Left ventricle myocardium inferior (tissue), 1 donor: ENCODE measurements at regions not wholly inside any gene's neighbourhood (a gene's known extent, or its start where the extent isn't known, plus 50 kb on each side); places are given as distances from the start of the nearest gene placed in this dataset.

Source experiments
- DNase-seq: peaks from one replicate; pipeline ENCODE4 v3.0.0-alpha.2; 2020
- H3K27ac ChIP-seq: fragments of 200-600 bp; replicated peaks from 2 replicates; pipeline ENCODE4 v1.8.0; 2021
- H3K27me3 ChIP-seq: fragments of 200-600 bp; 2 replicates; pipeline ENCODE4 v1.8.0; 2021; ENCODE audit warnings: low read depth
- H3K36me3 ChIP-seq: fragments of 200-600 bp; 2 replicates; pipeline ENCODE4 v1.8.0; 2021
- H3K4me1 ChIP-seq: fragments of 200-600 bp; 2 replicates; pipeline ENCODE4 v1.8.0; 2021
- H3K4me3 ChIP-seq: fragments of 200-600 bp; 2 replicates; pipeline ENCODE4 v1.8.0; 2021; ENCODE audit warnings: mild to moderate bottlenecking, moderate library complexity
- H3K9me3 ChIP-seq: fragments of 200-600 bp; replicated peaks from 2 replicates; pipeline ENCODE4 v1.8.0; 2021
- intact Hi-C: fragments of 100-400 bp; cut with micrococcal nuclease; formaldehyde crosslinking; loops from one replicate; pipeline ENCODE4 v1.11.0; 2022
- TF ChIP-seq, protein P1 (sequence below): fragments of 200-600 bp; IDR thresholded peaks from 2 replicates; pipeline ENCODE4 v1.8.0; 2021; ENCODE audit warnings: antibody characterized with exemption, mild to moderate bottlenecking, borderline replicate concordance
- donor health status: DM: no; HTN: yes; CAD: no; lungs with severe emphysema.

DNA sequence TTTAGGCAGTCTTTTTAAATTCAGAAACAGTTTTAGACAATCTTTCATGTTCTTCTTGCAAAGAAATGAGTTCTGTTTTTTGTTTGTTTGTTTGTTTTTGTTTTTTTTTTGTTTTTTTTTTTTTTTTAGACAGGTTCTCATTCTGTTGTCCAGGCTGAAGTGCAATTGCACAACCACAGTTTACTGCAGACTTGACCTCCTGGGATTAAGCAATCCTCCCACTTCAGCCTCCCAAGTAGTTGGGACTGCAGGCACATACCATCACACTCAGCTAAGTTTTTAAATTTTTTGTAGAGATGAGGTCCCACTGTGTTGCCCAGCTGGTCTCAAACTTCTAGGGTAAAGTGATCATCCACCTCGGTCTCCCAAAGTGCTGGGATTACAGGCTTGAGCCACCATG lies 96.2 kb downstream of the OTOR start:
- Histone ChIP-seq H3K36me3 (no peaks in the 10 kb centered on the region), H3K4me3 (no peak overlapping the region), H3K27ac (no peak overlapping the region), H3K27me3 (no peaks in the 10 kb centered on the region), H3K9me3 (no peaks in the 10 kb centered on the region), H3K4me1 (no peaks in the 10 kb centered on the region)
- no peak for DNase-seq
- intact Hi-C loops = no loop called here
- TF ChIP-seq, protein P1, sequence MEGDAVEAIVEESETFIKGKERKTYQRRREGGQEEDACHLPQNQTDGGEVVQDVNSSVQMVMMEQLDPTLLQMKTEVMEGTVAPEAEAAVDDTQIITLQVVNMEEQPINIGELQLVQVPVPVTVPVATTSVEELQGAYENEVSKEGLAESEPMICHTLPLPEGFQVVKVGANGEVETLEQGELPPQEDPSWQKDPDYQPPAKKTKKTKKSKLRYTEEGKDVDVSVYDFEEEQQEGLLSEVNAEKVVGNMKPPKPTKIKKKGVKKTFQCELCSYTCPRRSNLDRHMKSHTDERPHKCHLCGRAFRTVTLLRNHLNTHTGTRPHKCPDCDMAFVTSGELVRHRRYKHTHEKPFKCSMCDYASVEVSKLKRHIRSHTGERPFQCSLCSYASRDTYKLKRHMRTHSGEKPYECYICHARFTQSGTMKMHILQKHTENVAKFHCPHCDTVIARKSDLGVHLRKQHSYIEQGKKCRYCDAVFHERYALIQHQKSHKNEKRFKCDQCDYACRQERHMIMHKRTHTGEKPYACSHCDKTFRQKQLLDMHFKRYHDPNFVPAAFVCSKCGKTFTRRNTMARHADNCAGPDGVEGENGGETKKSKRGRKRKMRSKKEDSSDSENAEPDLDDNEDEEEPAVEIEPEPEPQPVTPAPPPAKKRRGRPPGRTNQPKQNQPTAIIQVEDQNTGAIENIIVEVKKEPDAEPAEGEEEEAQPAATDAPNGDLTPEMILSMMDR = no peak

DNA sequence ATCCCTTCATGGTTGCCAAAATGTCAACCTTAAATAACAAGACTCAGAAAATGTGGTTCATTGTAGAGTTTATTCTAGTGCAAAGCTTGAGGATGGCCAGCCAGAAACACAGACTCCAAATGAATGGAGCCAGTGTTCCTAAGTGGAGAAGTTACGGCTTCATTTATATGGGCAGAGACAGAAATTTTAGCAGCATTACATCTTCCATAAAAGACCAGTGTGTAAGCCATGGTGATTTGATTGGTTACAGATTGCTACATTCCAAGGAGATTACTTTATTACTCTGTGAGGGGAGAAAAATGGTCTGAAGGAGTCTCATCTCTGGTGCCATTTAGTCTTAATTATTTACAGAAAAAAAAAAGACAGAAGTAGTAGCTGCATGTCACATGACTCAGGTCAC lies 97.8 kb downstream of the OTOR start:
- no peaks in the 10 kb centered on the region for H3K36me3 ChIP-seq
- no peak overlapping the region for H3K27ac ChIP-seq
- H3K4me1 ChIP-seq = no peaks in the 10 kb centered on the region
- TF ChIP-seq, protein P1 = no peak
- H3K27me3 ChIP-seq = no peaks in the 10 kb centered on the region
- intact Hi-C loops = no loop called here
- DNase-seq = no peak
- H3K9me3 ChIP-seq = no peaks in the 10 kb centered on the region
- H3K4me3 ChIP-seq = no peak overlapping the region

DNA sequence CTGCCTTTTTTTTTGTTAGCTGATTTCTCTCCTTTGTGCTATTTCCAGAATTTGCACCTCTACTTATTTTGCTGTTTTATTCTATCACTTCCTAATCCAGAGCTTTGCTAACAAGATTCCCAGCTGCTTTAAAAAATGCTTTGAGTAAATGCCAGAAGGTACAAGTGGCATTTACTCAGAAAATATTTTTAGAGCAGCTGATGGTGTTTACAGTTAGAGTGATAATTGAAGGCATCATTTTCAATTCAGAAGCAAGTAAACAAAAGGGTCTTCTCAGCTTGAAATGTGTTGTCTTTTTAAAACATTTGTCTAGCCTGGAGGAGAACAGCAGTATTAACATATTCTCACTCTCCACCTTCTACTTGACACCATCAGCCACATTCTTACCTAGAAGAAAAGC lies 99.9 kb downstream of the OTOR start:
- TF ChIP-seq, protein P1 = no peak
- no peak overlapping the region for H3K27ac ChIP-seq
- no peaks in the 10 kb centered on the region for H3K27me3 ChIP-seq
- H3K4me3 ChIP-seq = no peak overlapping the region
- H3K4me1 ChIP-seq = no peaks in the 10 kb centered on the region
- no peaks in the 10 kb centered on the region for H3K36me3 ChIP-seq
- DNase-seq = no peak
- H3K9me3 ChIP-seq = no peaks in the 10 kb centered on the region
- intact Hi-C loops = no loop called here

DNA sequence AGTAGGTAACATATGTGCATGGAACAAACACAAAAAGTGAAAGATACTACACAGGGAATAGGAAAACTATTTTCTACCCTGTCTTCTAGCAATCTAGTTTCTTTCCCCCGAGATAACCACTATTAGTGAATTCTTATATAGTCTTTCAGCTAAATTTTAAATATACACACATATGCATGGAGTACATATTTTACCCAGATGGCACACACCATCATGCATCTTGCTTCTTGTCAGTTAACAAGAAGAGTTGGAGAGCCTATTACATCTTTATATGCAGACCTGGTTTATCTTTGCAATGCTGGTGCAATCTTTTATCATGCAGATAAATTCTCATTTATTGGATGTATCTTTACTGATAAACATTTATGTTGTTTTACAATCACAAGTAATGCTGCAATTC lies 100.4 kb downstream of the OTOR start:
- H3K4me3 ChIP-seq = no peak overlapping the region
- H3K27ac ChIP-seq = no peak overlapping the region
- H3K9me3 ChIP-seq = no peaks in the 10 kb centered on the region
- TF ChIP-seq, protein P1 = no peak
- H3K27me3 ChIP-seq = no peaks in the 10 kb centered on the region
- no peaks in the 10 kb centered on the region for H3K4me1 ChIP-seq
- intact Hi-C loops = no loop called here
- H3K36me3 ChIP-seq = no peaks in the 10 kb centered on the region
- no peak for DNase-seq

DNA sequence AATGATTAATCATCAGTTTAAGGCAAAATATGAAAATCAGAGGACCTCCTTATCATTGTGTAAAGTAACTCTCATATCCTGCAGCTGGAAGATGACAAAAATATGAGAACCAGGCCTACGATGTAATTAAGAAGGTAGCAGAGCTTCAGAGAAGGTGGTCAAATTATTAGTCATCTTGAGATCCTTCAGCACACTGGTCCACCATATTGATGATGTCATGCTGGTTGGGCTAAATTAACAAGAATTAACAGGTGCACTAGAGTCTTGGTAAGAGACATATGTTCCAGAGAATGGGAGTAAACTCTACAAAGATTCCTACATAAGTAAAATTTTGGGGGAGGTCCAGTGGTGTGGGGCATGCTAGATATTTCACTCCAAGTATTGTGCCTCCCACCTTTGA lies 112.8 kb downstream of the OTOR start:
- H3K27me3 ChIP-seq = no peaks in the 10 kb centered on the region
- DNase-seq = no peak
- H3K27ac ChIP-seq = no peak overlapping the region
- no peaks in the 10 kb centered on the region for H3K4me1 ChIP-seq
- intact Hi-C loops = no loop called here
- no peak overlapping the region for H3K4me3 ChIP-seq
- H3K9me3 ChIP-seq = peaks cover 11% of the 10 kb centered on the region
- TF ChIP-seq, protein P1 = no peak
- no peaks in the 10 kb centered on the region for H3K36me3 ChIP-seq

DNA sequence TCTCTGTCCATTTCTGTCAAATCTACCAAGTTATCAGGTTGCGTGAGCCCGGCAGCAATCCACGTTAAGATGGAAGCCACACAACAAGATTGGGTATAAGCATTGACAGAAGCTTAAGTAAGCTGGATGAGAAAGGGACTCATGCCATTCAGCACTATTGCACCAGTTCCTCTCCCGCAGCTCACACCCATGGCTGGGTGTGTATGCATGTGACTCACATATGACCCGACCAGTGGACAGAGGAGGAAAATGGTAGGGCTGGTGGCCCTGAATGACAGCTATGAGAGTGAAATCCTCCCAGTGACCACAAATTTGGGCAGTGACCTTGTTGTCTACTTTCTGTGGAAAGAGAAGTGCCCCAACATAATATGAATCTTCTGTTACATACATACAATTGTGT lies 113.5 kb downstream of the OTOR start:
- TF ChIP-seq, protein P1 = no peak
- H3K9me3 ChIP-seq = peaks cover 11% of the 10 kb centered on the region
- intact Hi-C loops = no loop called here
- H3K27me3 ChIP-seq = no peaks in the 10 kb centered on the region
- H3K36me3 ChIP-seq = no peaks in the 10 kb centered on the region
- no peaks in the 10 kb centered on the region for H3K4me1 ChIP-seq
- H3K4me3 ChIP-seq = no peak overlapping the region
- no peak overlapping the region for H3K27ac ChIP-seq
- no peak for DNase-seq
